GM19238 (cell line): ENCODE measurements at regions not wholly inside any gene's neighbourhood (a gene's known extent, or its start where the extent isn't known, plus 50 kb on each side); places are given as distances from the start of the nearest gene placed in this dataset.

Experiments used
- DNase-seq: peaks from one replicate; pipeline ENCODE4 v3.0.0; 2011; ENCODE audit warnings: low spot score; ENCODE audit not compliant: insufficient read length

DNA sequence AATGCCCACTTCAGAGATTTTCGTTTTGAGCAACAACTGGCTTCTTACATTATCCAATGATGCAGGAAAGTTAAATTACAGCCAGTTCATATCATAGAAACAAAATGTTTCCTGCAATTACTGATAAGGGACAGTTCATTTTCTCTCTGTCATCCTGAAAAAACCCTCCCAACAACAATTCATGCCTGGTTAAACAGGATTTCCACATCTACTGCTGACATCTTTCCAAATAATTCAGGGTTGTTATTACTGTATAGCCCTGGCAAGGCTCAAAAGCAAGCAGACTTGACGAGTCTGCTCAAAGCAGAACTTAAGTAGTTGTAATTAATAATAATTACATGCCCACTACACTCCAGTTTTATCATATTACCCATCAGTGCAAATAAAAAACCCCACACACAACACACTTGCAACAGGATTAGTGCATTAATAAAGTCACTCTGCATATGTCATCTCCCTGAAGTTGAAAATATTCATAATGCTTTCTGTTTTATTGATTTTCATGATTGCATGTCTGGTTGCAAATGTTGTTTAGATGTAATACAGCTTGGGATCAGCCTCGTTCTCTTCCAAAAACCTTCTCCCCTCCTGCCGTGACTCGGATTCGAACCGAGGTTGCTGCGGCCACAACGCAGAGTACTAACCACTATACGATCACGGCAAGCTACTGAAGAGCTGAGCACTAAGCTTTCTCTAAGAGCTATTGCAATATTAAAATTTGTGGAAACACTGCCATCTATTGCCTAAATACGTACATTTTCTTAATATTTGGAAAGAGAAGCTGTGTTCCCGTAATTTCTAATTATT lies 119.6 kb upstream of the NFIB start:
- no peak for DNase-seq

DNA sequence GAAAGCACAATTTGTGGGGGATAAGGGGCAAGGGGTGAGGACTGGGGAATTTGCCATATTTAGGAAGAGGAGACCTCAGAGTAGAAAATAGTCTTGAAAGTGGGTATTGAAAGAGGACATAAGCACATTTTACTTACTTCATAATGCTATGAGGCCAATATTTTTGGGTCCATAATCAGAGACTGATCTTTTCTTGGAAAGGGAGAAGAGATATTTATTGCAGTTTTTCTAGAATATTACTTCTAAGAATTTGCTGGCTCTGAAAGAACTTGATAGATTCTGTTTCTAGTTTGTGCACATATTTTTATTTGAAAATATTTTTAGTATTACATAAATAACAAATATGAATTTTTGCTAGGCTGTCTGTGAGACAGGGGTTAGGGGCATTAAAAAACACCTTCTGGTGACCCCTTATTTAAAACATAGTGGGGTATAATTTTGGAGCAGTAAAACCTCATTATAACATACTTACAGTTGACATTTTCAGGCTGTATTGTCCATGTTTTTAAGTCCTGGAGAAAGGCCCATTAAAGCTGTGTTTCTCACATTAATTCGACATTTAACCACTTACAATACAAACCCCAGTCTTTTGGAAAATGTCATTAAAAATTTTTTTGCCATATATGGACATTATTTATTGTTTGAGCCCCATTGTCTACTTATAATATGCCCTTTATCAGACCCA lies 118.9 kb upstream of the NFIB start:
- DNase-seq, result no peak

DNA sequence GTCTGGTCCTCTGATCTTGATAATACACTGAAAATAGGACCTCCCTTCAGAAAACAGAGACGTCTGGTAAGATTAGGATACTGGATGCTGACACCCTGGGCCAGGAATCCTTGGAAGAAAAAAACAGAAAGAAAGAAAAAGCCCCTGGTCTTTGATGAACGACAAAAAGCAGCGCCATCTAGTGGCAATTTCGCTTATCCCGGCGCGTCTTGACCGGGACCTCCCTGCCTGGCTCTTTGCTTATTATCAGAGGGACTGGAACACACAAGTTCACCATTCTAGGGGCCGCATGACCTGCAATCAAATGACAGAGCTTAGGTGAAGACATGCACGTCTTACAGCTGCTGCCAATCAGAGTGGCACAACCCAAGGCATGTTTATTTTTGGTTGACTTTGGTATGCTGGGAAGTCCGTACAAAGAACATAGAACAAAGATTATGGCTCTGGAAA lies 114.9 kb upstream of the NFIB start:
- peak; percentile 16 for DNase-seq

DNA sequence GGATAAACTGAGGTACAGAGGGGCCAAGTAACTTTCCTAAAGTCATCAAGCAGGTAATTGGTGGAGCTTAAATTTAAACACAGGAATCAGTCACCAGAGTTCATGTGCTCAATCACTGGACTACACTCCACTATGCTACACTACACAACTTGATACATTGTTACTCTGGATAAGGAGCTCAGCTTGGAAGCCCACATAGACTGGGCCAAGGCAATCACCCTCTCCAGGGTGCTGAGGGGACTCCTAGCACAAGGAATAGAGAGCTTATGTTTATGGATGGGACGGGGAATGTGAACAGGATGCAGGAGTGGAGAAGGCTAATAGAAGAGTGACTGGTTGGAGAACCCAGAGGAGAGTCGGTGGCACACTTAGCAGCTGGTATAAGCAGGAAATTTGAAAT lies 113.5 kb upstream of the NFIB start:
- DNase-seq, result no peak

DNA sequence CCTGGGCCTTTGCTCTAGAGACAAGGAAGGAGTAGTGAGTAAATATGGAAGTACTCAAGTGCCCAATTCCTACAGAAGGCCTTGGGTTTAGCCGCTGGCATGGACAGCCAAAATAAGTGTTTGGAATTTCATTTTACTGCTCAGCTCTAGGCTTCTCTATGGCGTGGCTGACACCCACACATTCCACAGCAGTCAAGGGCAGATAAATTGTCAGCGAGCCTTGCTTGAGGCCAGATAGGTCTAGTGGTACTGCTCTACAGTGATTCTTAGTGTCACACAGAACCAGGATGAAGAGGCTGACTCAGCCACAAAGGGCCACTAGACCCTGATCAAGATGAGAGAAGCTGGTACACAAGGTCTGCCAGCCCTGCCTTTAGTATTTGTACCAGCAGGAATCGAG lies 111.0 kb upstream of the NFIB start:
- no peak for DNase-seq

DNA sequence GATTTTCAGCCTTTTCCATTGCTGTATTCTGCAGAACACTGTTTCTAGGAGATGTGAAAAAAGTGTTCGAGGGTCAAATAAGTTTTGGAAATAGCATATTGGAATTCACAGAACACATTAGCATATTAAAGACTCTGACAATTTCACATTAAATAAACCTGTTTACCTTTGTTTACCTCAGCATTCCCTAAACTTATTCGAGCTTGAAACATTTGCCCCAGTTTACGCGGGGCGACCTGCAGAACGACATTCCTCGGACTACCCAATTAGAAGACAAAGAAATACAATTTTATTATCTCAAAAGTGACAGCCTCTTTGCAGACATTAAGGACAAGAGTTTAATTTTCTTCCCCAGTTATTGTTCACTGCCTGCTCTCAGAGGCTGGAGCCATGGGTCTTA lies 110.3 kb upstream of the NFIB start:
- DNase-seq, result no peak

DNA sequence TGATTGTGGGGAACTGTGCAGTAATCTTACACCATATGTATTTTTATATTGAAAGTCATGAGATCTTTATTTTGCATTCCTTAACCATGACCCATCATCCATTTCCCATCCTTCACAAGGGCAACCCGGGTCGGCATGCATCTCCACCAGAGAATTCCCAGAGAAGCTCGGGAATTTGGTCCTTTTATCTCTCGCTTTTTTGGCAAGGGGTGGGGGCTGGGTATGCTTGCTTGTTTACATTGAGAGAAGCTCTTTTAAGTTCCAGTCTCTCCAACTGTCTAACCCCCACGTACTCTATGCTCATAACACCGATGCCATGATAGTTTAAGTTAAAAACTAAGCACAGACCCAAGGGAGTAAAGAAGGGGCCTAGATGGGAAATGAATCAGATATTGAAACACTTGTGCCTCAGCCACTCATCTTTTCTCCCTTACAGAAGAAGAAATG lies 109.9 kb upstream of the NFIB start:
- DNase-seq, result no peak

DNA sequence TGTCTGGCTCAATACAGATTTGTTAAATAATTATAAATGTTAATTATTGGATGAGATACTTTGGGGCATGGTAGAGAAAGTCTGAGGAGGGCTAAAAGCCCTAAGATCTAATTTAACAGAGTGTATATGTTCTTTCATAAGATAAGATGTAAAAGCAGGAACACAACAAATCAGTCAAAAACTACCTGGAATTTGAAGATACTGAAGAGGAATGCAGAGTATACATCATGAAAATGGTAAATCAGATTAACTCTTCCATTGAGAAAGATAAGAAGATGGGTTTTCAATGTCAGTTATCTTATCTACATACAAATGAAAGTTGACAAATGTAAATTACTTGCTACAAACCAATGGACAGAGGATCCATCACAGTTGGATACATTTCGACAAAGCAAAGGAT lies 107.3 kb upstream of the NFIB start:
- DNase-seq, result no peak

DNA sequence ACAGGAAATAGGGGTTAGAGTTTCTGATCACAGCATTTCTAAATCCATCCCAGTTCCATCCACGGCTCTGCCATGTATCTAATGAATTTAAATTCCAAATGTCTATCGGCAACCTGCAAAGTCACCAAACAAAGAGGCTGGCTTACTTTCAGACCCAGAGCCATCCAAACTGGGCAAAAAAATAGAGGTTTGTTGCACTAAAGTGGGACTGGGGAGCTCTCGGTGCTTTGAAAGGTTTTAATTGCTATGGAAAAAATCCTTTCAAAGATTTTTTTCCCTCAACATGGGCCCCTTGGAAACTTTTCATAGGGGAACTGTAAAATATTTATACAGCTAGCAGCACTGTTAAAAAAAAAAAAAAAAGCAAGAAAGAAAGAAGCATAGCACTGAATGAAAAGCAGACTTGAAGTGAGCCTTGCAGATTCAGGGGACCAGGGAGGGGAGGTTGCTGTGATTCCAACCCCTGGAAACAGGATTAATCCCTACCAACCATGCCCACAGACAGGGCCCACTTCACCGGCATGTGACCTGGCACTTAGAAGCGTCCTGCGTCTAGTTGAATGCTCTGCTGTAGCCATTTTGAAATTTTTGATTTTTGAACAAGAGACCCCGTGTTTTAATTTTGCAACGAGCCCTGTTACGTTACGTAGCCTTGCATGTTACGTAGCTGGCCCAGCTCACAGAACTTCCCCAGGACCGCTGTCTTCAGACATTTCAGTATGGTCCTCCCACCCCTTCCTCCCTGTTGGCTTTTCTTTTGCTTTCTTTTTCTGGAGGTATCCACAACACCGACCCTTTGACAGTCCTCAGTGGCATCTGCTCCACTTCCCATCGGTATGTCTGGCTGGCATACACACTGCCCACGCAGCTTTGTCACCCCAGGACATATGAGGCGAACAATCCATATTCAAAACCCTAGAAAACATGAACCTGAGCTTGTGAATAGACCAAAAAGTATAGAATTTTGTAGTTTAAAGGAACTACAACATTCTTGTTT lies 105.3 kb upstream of the NFIB start:
- DNase-seq, result no peak

DNA sequence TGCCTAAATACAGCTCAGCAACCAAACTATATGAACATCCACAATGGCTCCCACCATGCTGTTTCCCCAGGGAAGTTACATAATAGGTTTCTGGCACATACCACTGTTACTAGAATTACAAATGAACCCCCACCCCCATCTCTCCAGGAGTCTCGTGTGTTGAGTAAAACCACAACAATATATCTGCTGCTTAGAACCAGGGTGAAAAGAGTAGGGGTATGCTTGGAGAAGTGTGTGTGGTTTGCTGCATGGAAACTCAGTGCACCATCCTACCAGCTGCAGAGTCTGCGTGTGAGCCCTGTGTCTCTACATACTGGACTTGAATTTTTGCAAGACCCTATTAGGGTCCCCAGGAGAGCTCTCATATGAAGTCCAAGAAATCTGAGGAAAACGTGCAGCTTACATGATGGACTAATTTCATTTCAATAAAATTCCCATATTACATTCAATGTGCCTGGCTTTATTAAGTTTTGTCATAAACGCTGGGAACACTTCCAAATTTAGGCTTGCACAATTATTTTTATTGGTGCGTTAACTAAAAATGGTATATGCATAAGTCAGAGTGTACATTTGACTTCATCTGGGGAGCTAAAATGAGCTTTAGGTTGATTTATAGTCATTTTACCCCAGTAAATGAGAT lies 104.5 kb upstream of the NFIB start:
- no peak for DNase-seq

DNA sequence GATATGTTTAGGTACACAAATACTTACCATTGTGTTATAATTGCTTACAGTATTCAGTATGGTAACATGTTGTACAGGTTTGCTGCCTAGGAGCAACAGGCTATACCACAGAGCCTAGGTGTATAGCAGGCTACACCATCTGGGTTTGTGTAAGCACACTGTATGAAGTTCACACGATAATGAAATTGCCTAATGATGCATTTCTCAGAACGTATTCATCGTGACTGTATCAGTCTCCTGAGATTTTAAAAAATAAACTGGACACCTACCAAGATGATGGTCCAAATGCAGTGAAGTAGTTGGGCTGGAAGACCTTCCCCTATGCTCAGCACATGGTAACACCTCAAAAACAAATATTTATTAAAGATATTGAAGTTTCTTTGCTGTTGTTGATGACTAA lies 103.3 kb upstream of the NFIB start:
- DNase-seq, result no peak

DNA sequence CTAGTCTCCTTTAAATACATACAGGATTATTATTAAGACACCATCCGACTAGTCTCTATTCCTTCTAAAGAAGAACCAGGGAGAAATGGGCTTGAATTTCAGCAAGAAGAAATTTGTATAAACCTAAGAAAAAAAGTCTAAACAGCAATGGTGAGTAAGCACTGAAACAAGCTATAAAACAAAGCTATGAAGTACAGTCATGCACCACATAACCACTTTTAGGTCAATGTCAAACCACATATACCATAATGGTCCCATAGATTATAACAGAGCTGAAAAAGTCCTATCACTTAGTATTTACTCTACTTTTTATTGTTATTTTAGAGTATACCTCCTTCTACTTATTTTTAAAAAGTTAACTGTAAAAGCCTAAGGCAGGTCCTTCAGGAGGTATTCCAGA lies 102.0 kb upstream of the NFIB start:
- no peak for DNase-seq

DNA sequence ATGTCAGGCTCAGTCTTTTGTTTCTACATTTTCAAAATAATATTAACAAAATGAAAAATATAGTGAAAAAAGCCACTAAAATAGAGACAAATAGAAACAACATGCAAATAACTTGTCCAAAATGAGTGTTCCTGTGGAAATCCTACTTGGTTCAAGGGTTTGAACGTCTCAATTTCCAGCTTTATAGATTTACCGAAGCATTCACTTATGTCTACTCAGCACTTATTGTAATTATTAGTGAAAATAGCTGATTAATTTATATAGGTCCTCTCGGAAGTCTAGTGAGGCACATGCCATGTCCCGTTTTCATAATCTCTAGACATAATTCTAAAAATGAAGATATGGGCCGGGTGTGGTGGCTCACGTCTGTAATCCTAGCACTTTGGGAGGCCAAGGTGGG lies 99.9 kb upstream of the NFIB start:
- no peak for DNase-seq

DNA sequence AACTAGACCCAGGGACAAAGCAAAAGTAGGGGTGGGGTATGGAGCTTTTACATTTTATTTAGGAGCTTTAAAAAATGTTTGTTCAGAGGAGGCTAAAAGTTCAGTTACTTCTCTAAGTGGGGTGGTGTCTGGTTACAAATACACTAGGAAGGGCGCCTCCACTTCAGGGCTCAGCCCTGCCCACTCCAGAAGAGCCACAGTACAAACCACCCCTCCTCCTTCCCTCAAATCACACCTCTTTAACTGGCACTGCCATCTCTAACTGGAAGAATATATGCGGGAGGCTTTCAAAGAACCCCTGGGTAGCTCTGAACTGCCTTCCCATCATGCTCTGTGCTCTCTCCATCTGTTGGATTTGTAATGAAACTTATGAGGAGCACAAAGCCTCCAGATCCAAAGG lies 98.8 kb upstream of the NFIB start:
- DNase-seq, result no peak

DNA sequence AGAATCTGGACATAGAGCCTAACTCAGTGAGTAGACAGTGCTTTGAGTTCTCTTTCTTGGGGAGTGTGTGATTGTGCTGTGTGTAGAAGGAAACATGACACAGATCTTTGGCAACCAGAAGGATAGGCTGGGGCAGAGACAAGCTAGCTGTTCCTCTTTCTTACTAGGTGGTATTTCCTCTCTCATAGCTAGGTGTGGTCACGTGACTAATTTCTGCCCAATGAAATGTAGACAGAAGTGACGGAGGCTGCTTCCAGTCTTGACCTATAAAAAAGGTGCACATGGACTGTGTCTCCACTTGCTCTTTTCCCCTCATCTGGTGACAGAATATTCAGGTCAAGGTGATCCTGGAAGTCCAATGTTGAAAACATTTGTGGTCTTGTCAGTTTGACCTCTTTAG lies 92.5 kb upstream of the NFIB start:
- DNase-seq, result no peak

DNA sequence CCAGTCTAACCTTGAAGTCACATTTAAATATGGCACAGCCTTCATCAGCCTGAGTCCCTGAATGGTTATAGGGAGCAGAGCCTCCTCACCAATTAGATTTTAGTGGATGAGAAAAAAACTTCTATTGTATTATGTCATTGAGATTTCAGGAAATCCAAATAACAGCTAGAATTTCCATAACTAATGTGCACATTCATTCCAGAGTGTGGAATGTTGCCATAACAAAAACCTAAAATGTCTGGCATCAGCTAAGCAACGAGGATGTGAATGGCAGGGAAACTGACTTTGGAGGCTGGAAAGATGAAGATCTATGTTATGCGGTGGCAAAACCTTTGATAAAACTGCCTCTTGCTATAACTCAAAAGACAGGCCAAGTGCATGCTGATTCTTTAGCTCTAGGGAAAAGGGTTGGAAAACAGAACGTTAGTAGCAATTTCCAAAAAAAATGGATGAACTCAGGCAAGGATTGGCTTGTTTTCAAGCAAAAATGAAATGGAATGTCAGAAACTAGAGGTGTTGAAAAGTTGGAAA lies 91.3 kb upstream of the NFIB start:
- no peak for DNase-seq

DNA sequence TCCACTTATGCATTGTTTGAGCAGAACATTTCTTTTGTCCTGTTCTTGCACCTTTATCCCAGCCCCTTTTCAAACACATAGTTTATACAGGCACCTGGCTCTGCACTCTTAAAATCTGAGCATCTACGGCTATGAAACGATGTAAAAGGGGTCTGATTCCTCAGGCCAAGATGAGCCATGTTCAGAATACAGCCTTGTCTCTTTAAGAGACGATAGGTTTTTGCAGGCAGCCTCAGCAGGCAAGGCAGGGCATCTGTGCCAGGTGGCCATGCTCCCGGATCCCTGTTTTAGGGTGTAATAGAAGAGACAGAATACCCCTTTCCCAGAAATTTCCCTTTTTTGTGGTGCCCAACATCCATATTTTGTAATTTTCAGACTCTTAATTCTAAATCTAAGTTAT lies 89.1 kb upstream of the NFIB start:
- no peak for DNase-seq

DNA sequence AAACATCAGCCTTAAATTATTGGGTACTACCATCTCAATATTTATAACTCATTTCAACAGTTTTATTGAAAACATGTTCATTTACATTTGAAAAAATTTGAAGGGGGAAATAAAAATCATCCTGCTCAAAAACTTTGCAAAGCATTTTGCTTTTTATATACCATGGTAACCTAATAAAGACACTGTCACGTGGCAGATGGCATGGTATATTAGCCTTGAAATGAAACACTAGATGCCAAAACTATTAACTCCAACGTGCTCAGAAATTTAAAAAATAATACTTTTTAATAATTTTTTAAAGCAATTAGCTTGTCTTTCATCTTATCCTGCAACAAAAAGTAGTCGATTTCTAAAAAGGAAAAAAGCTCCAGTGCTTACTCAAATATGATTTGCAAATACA lies 88.6 kb upstream of the NFIB start:
- DNase-seq, result no peak

DNA sequence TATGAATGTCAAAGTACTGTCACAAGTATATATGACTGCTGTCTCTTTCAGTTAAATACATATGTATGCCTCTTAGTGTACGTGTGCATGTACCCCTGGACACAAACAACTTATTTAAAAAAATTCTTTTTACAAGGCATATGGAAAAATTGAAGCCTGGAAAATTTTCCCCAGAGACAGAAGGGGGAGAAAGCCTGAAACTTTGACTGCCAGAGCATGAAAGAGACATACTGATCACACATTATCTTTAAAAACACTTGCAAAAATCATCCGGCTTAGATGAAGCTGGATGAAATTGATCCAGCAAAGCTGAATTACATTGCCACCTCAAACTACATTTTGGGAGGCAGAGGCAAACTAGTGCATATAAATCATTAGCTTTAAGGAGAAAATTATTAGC lies 88.0 kb upstream of the NFIB start:
- no peak for DNase-seq

DNA sequence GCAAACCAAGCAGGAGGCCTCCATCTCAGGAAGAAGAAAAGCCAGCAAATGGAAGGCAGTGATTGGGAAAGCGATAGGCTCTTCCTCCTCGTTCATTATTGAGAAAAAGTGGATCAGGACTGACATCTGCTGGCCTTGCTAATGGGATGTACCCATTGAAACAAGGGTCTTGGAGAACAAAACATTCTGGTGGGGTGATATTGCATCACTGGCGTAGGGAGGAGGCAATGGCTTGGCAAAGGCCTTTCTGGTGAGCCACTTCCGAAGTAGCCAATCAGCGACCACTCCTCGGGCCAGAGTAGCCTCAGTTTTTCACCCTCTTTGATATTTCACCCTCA lies 86.7 kb upstream of the NFIB start:
- DNase-seq, result no peak
